ENCODE measurements at regions not wholly inside any gene's neighbourhood (a gene's known extent, or its start where the extent isn't known, plus 50 kb on each side); places are given as distances from the start of the nearest gene placed in this dataset.

DNA sequence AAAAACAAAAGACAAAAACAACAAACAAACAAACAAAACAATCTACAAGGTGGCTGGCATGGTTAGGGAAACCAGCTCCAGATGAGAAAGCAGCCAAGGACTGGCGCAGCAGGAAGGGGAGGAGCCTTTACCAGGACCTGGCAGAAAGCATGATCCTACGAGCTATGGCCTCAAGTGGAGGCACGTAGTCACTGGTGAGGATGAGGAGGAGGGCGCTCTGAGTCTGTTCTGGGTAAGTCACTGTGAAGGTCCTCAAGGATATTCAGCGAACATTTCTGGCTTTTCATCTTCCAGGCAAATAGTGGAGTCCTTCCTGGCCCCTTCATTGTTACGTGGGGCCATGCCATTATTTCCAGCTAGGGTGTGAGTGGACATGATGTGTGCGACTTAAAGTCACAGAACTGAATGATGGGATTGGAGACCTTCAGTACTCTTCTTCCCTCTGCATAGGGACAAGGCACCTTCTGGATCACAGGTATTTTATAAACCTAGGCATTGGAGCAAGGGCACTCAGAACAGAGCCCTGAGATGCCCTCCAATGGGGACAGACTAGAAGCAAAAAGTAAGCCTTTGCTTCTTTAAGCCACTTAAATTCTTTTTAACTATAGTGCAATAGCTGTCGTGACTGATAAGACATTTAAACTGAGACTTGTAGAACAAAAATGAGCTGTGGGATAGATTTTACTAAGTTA lies 771.3 kb downstream of the RAB28 start:
- H3K4me1 ChIP-seq (ENCODE audit: control insufficient read depth, insufficient read depth, low read length): no peaks in the 10 kb centered on the region
- no peaks in the 10 kb centered on the region for H3K27me3 ChIP-seq (ENCODE audit: control insufficient read depth, insufficient read depth, low read length)
- H3K4me2 ChIP-seq (ENCODE audit: low read length): no peak overlapping the region
- no peaks in the 10 kb centered on the region for H3K36me3 ChIP-seq (ENCODE audit: insufficient read depth, low read length)
- no peak overlapping the region for H3K9ac ChIP-seq (ENCODE audit: low read depth, low read length)
- peaks cover 3% of the 10 kb centered on the region for H3K9me3 ChIP-seq (replicated peaks; ENCODE audit: low read length)
- no peak overlapping the region for H3K4me3 ChIP-seq (ENCODE audit: low read length)

GRCh38 chr4:12707381-12708175 lies 776.6 kb downstream of the RAB28 start:
- H3K36me3 ChIP-seq (ENCODE audit: insufficient read depth, low read length): no peaks in the 10 kb centered on the region
- no peaks in the 10 kb centered on the region for H3K27me3 ChIP-seq (ENCODE audit: control insufficient read depth, insufficient read depth, low read length)
- H3K9me3 ChIP-seq (replicated peaks; ENCODE audit: low read length): peaks cover 5% of the 10 kb centered on the region
- no peak overlapping the region for H3K9ac ChIP-seq (ENCODE audit: low read depth, low read length)
- H3K4me2 ChIP-seq (ENCODE audit: low read length): no peak overlapping the region
- no peak overlapping the region for H3K4me3 ChIP-seq (ENCODE audit: low read length)
- H3K4me1 ChIP-seq (ENCODE audit: control insufficient read depth, insufficient read depth, low read length): no peaks in the 10 kb centered on the region

DNA sequence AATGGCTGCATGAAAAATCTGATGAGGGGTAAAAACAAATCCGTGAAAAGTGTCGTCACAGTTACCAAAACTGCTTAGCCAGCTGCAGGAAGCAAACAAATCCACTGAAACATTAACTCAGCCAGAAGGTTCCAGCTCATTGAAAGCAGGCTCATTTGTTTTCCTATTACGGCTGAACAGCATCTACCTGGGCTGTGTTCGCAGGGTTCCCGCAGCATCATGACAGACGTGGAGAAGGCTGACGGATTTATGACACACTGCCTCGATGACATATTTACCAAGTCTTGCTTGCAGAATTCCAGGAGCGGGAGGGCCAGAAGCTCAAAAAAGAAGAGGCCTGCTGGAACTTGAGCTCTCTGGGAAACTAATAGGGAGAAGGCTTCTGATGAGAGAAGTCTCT lies 781.1 kb downstream of the RAB28 start:
- H3K9me3 ChIP-seq (replicated peaks; ENCODE audit: low read length): peaks cover 2% of the 10 kb centered on the region
- H3K4me2 ChIP-seq (ENCODE audit: low read length): no peak overlapping the region
- H3K4me3 ChIP-seq (ENCODE audit: low read length): no peak overlapping the region
- no peak overlapping the region for H3K9ac ChIP-seq (ENCODE audit: low read depth, low read length)
- H3K36me3 ChIP-seq (ENCODE audit: insufficient read depth, low read length): no peaks in the 10 kb centered on the region
- H3K4me1 ChIP-seq (ENCODE audit: control insufficient read depth, insufficient read depth, low read length): no peaks in the 10 kb centered on the region
- H3K27me3 ChIP-seq (ENCODE audit: control insufficient read depth, insufficient read depth, low read length): no peaks in the 10 kb centered on the region

GRCh38 chr4:12701384-12701783 lies 782.8 kb downstream of the RAB28 start:
- peaks cover 2% of the 10 kb centered on the region for H3K9me3 ChIP-seq (replicated peaks; ENCODE audit: low read length)
- no peak overlapping the region for H3K4me3 ChIP-seq (ENCODE audit: low read length)
- H3K4me1 ChIP-seq (ENCODE audit: control insufficient read depth, insufficient read depth, low read length): no peaks in the 10 kb centered on the region
- no peak overlapping the region for H3K4me2 ChIP-seq (ENCODE audit: low read length)
- no peaks in the 10 kb centered on the region for H3K36me3 ChIP-seq (ENCODE audit: insufficient read depth, low read length)
- H3K9ac ChIP-seq (ENCODE audit: low read depth, low read length): no peak overlapping the region
- no peaks in the 10 kb centered on the region for H3K27me3 ChIP-seq (ENCODE audit: control insufficient read depth, insufficient read depth, low read length)

- no peaks in the 10 kb centered on the region for H3K36me3 ChIP-seq (ENCODE audit: insufficient read depth, low read length)
- H3K4me3 ChIP-seq (ENCODE audit: low read length): no peak overlapping the region
- no peak overlapping the region for H3K9ac ChIP-seq (ENCODE audit: low read depth, low read length)
- H3K4me2 ChIP-seq (ENCODE audit: low read length): no peak overlapping the region
- H3K9me3 ChIP-seq (replicated peaks; ENCODE audit: low read length): peaks cover 9% of the 10 kb centered on the region
- no peaks in the 10 kb centered on the region for H3K27me3 ChIP-seq (ENCODE audit: control insufficient read depth, insufficient read depth, low read length)
- no peaks in the 10 kb centered on the region for H3K4me1 ChIP-seq (ENCODE audit: control insufficient read depth, insufficient read depth, low read length)
These were observed 786.2 kb downstream of the RAB28 start for GRCh38 chr4:12697970-12698369.

DNA sequence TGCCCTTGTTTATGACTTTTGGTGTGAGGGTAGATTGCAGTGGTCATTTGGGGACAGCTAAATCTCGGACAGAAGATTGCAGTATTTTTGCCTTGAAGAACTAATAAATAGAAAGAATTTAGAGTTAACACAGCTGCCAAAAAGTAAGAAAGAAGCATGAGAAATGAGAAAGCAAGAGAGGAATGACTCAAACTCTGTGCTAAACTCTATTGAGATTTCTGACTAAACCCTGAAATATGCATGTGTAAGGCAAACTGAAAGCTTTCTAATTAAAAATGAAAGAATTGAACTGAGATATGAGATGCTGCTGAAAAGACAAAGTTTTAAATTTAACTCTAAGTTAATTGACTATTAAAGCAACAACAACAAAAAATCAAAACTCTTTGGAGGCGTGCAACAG lies 791.3 kb downstream of the RAB28 start:
- H3K9me3 ChIP-seq (replicated peaks; ENCODE audit: low read length): peaks cover 9% of the 10 kb centered on the region
- H3K36me3 ChIP-seq (ENCODE audit: insufficient read depth, low read length): no peaks in the 10 kb centered on the region
- no peak overlapping the region for H3K9ac ChIP-seq (ENCODE audit: low read depth, low read length)
- no peak overlapping the region for H3K4me3 ChIP-seq (ENCODE audit: low read length)
- H3K4me2 ChIP-seq (ENCODE audit: low read length): no peak overlapping the region
- no peaks in the 10 kb centered on the region for H3K4me1 ChIP-seq (ENCODE audit: control insufficient read depth, insufficient read depth, low read length)
- H3K27me3 ChIP-seq (ENCODE audit: control insufficient read depth, insufficient read depth, low read length): no peaks in the 10 kb centered on the region

GRCh38 chr4:12691168-12691567 lies 793.0 kb downstream of the RAB28 start:
- no peaks in the 10 kb centered on the region for H3K36me3 ChIP-seq (ENCODE audit: insufficient read depth, low read length)
- H3K4me3 ChIP-seq (ENCODE audit: low read length): no peak overlapping the region
- no peak overlapping the region for H3K9ac ChIP-seq (ENCODE audit: low read depth, low read length)
- no peak overlapping the region for H3K4me2 ChIP-seq (ENCODE audit: low read length)
- H3K27me3 ChIP-seq (ENCODE audit: control insufficient read depth, insufficient read depth, low read length): no peaks in the 10 kb centered on the region
- H3K9me3 ChIP-seq (replicated peaks; ENCODE audit: low read length): peaks cover 5% of the 10 kb centered on the region
- no peaks in the 10 kb centered on the region for H3K4me1 ChIP-seq (ENCODE audit: control insufficient read depth, insufficient read depth, low read length)

- Histone ChIP-seq H3K4me2 (ENCODE audit: low read length) (no peak overlapping the region), H3K9ac (ENCODE audit: low read depth, low read length) (no peak overlapping the region), H3K9me3 (replicated peaks; ENCODE audit: low read length) (peaks cover 1% of the 10 kb centered on the region), H3K4me3 (ENCODE audit: low read length) (no peak overlapping the region), H3K4me1 (ENCODE audit: control insufficient read depth, insufficient read depth, low read length) (no peaks in the 10 kb centered on the region), H3K27me3 (ENCODE audit: control insufficient read depth, insufficient read depth, low read length) (no peaks in the 10 kb centered on the region), H3K36me3 (ENCODE audit: insufficient read depth, low read length) (no peaks in the 10 kb centered on the region)
These were observed 794.7 kb downstream of the RAB28 start for GRCh38 chr4:12689457-12689856.

DNA sequence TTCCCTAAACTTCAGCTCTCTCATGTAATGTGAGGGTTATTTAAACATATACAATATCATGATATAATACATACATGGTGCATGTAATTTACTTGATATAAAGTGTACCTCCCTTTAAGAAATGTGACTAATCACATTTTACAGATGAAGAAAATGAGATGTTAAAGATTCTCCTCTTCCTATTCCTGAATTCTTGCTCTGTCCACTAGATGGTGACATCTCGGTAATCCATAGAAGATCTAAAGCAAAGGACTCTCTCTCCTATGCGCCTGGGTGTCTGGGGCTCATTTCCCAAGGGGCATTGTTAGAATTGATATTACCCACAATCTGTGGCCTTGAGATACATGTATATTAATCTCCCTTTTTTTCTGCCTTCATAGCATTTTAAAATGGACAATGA lies 804.9 kb downstream of the RAB28 start:
- no peak overlapping the region for H3K4me3 ChIP-seq (ENCODE audit: low read length)
- no peak overlapping the region for H3K4me2 ChIP-seq (ENCODE audit: low read length)
- no peak overlapping the region for H3K9ac ChIP-seq (ENCODE audit: low read depth, low read length)
- no peaks in the 10 kb centered on the region for H3K27me3 ChIP-seq (ENCODE audit: control insufficient read depth, insufficient read depth, low read length)
- peaks cover 8% of the 10 kb centered on the region for H3K9me3 ChIP-seq (replicated peaks; ENCODE audit: low read length)
- H3K36me3 ChIP-seq (ENCODE audit: insufficient read depth, low read length): no peaks in the 10 kb centered on the region
- H3K4me1 ChIP-seq (ENCODE audit: control insufficient read depth, insufficient read depth, low read length): no peaks in the 10 kb centered on the region

- no peak overlapping the region for H3K4me2 ChIP-seq (ENCODE audit: low read length)
- no peaks in the 10 kb centered on the region for H3K4me1 ChIP-seq (ENCODE audit: control insufficient read depth, insufficient read depth, low read length)
- H3K9ac ChIP-seq (ENCODE audit: low read depth, low read length): no peak overlapping the region
- H3K27me3 ChIP-seq (ENCODE audit: control insufficient read depth, insufficient read depth, low read length): no peaks in the 10 kb centered on the region
- H3K36me3 ChIP-seq (ENCODE audit: insufficient read depth, low read length): no peaks in the 10 kb centered on the region
- no peak overlapping the region for H3K4me3 ChIP-seq (ENCODE audit: low read length)
- H3K9me3 ChIP-seq (replicated peaks; ENCODE audit: low read length): peaks cover 14% of the 10 kb centered on the region
These were observed 810.0 kb downstream of the RAB28 start for GRCh38 chr4:12674184-12674583.

- Histone ChIP-seq H3K9ac (ENCODE audit: low read depth, low read length) (no peak overlapping the region), H3K36me3 (ENCODE audit: insufficient read depth, low read length) (no peaks in the 10 kb centered on the region), H3K9me3 (replicated peaks; ENCODE audit: low read length) (peaks cover 14% of the 10 kb centered on the region), H3K4me2 (ENCODE audit: low read length) (no peak overlapping the region), H3K4me3 (ENCODE audit: low read length) (no peak overlapping the region), H3K4me1 (ENCODE audit: control insufficient read depth, insufficient read depth, low read length) (no peaks in the 10 kb centered on the region), H3K27me3 (ENCODE audit: control insufficient read depth, insufficient read depth, low read length) (no peaks in the 10 kb centered on the region)
These were observed 811.8 kb downstream of the RAB28 start for GRCh38 chr4:12672303-12672702.

- no peaks in the 10 kb centered on the region for H3K36me3 ChIP-seq (ENCODE audit: insufficient read depth, low read length)
- no peaks in the 10 kb centered on the region for H3K27me3 ChIP-seq (ENCODE audit: control insufficient read depth, insufficient read depth, low read length)
- no peak overlapping the region for H3K4me3 ChIP-seq (ENCODE audit: low read length)
- H3K9ac ChIP-seq (ENCODE audit: low read depth, low read length): no peak overlapping the region
- H3K9me3 ChIP-seq (replicated peaks; ENCODE audit: low read length): peaks cover 6% of the 10 kb centered on the region
- no peaks in the 10 kb centered on the region for H3K4me1 ChIP-seq (ENCODE audit: control insufficient read depth, insufficient read depth, low read length)
- H3K4me2 ChIP-seq (ENCODE audit: low read length): no peak overlapping the region
These were observed 826.0 kb downstream of the RAB28 start for GRCh38 chr4:12658146-12658545.
